Esophagus muscularis mucosa (tissue), 3 donors: ENCODE measurements at regions not wholly inside any gene's neighbourhood (a gene's known extent, or its start where the extent isn't known, plus 50 kb on each side); places are given as distances from the start of the nearest gene placed in this dataset.

Experiments
- CTCF ChIP-seq, 3 experiments: fragments of 200-600 bp in 2 of 3; fragments of 450-650 bp in 1 of 3; sonication (generic) in 2 of 3; IDR thresholded peaks; one replicate each; pipeline ENCODE4 v1.5.1; 2017 to 2019; ENCODE audit warnings: antibody characterized with exemption in 3 of 3, mild to moderate bottlenecking in 2 of 3, moderate library complexity in 1 of 3
- POLR2A ChIP-seq: fragments of 450-650 bp; IDR thresholded peaks from one replicate; pipeline ENCODE4 v1.6.1; 2017; ENCODE audit warnings: antibody characterized with exemption, moderate library complexity, mild to moderate bottlenecking, low read depth

DNA sequence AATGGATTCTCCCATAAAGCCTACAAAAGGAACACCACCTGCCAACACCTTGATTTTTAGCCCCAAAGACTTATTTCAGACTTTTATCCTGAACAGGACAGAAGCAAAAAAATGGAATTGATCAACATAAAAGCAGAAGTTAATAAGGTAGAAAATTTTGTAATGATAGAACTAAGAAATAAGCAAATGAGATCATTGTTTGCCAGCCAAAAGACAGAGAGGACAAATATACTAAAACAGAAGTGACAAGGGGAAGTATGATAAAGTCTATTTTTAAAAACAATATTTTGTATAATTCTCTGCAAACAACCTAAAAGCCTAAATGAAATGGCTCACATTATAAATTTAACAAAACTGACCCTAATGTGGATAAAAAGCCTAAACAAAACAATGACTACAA is 110.5 kb upstream of the PRSS3 start:
- no peak for TF ChIP-seq POLR2A
- no peak for TF ChIP-seq CTCF (IDR thresholded peaks at IDR 0.05)
